Adrenal gland (tissue), 5 donors: ENCODE measurements at regions not wholly inside any gene's neighbourhood (a gene's known extent, or its start where the extent isn't known, plus 50 kb on each side); places are given as distances from the start of the nearest gene placed in this dataset.

ENCODE experiments used
- POLR2A ChIP-seq, 2 donors: fragments of 450-650 bp; IDR thresholded peaks; one replicate each; pipeline ENCODE4 v1.6.1; 2017; ENCODE audit warnings: antibody characterized with exemption in 2 of 2, mild to moderate bottlenecking in 2 of 2, moderate library complexity in 1 of 2
- TF ChIP-seq, protein P1 (sequence below), 6 experiments: fragments of 450-650 bp in 4 of 6; fragments of 200-600 bp in 2 of 6; sonication (generic) in 1 of 6; IDR thresholded peaks; 1 replicate in 5 of 6; 2 replicates in 1 of 6; pipeline versions ENCODE4 v1.5.1 to v1.8.0; 2016 to 2021; ENCODE audit warnings: antibody characterized with exemption in 6 of 6, mild to moderate bottlenecking in 2 of 6, moderate library complexity in 1 of 6
- donor health status: DM: no; HTN: no; CAD: no.

DNA sequence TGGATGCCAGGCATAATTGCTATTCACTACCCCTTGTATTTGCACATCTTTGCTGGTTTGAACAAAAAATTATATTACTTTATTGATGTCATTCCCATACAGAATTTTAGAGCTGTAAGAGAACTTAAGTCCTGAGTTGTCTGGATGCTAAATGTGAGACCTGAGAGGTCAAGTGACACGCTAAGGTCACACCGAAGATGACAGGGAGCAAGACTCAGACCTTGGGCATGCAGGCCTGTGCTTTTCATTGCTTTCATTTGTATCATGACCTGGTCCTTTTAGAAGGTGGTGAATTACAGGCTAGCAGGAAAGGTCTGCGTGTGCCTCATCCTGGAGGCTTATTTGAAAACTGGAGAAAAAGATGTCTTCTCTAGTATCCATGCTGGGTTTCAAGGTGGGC, 312.0 kb upstream of the RASGRP1 start:
- TF ChIP-seq, protein P1, sequence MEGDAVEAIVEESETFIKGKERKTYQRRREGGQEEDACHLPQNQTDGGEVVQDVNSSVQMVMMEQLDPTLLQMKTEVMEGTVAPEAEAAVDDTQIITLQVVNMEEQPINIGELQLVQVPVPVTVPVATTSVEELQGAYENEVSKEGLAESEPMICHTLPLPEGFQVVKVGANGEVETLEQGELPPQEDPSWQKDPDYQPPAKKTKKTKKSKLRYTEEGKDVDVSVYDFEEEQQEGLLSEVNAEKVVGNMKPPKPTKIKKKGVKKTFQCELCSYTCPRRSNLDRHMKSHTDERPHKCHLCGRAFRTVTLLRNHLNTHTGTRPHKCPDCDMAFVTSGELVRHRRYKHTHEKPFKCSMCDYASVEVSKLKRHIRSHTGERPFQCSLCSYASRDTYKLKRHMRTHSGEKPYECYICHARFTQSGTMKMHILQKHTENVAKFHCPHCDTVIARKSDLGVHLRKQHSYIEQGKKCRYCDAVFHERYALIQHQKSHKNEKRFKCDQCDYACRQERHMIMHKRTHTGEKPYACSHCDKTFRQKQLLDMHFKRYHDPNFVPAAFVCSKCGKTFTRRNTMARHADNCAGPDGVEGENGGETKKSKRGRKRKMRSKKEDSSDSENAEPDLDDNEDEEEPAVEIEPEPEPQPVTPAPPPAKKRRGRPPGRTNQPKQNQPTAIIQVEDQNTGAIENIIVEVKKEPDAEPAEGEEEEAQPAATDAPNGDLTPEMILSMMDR (IDR thresholded peaks at IDR 0.05), result no peak
- TF ChIP-seq POLR2A (IDR thresholded peaks at IDR 0.05), result no peak
